ENCODE measurements at regions not wholly inside any gene's neighbourhood (a gene's known extent, or its start where the extent isn't known, plus 50 kb on each side); places are given as distances from the start of the nearest gene placed in this dataset.
"Not testable (repeated sequence)": the region's sequence is repeated elsewhere in the genome, so short reads cannot be mapped to it uniquely, and the experiment has no call there.

DNA sequence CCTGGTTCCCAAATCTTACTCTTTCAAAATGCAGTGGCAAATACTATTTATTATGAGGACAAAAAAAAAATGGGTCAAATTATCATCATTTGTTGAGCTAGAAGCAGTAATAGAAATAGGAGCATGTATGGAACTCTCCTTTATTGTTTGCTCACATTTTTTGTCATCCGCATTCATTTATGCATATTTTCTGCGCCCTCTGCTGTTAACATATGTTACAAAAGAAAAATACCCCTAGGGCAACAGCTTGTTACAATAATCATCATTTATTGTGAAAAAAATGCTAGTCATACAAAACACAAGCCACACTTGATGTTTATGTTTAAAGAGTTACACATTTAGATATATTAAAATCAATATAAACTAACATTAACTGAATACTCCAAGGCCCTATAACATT lies 328.2 kb downstream of the TUSC1 start:
- H3K27me3 Mint-ChIP-seq (ENCODE audit: unreplicated experiment) = no peaks in the 10 kb centered on the region
- no peak for DNase-seq (ENCODE audit: low spot score)
- H3K9me3 Mint-ChIP-seq (ENCODE audit: unreplicated experiment) = no peaks in the 10 kb centered on the region
- no peak overlapping the region for H3K4me3 Mint-ChIP-seq (ENCODE audit: unreplicated experiment)
- TF ChIP-seq, protein P1, sequence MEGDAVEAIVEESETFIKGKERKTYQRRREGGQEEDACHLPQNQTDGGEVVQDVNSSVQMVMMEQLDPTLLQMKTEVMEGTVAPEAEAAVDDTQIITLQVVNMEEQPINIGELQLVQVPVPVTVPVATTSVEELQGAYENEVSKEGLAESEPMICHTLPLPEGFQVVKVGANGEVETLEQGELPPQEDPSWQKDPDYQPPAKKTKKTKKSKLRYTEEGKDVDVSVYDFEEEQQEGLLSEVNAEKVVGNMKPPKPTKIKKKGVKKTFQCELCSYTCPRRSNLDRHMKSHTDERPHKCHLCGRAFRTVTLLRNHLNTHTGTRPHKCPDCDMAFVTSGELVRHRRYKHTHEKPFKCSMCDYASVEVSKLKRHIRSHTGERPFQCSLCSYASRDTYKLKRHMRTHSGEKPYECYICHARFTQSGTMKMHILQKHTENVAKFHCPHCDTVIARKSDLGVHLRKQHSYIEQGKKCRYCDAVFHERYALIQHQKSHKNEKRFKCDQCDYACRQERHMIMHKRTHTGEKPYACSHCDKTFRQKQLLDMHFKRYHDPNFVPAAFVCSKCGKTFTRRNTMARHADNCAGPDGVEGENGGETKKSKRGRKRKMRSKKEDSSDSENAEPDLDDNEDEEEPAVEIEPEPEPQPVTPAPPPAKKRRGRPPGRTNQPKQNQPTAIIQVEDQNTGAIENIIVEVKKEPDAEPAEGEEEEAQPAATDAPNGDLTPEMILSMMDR (IDR thresholded peaks at IDR 0.05; ENCODE audit: unreplicated experiment) = no peak
- no peaks in the 10 kb centered on the region for H3K4me1 Mint-ChIP-seq (ENCODE audit: unreplicated experiment)
- H3K36me3 Mint-ChIP-seq (ENCODE audit: low read depth, unreplicated experiment) = no peaks in the 10 kb centered on the region
- H3K27ac Mint-ChIP-seq (ENCODE audit: unreplicated experiment) = no peak overlapping the region

DNA sequence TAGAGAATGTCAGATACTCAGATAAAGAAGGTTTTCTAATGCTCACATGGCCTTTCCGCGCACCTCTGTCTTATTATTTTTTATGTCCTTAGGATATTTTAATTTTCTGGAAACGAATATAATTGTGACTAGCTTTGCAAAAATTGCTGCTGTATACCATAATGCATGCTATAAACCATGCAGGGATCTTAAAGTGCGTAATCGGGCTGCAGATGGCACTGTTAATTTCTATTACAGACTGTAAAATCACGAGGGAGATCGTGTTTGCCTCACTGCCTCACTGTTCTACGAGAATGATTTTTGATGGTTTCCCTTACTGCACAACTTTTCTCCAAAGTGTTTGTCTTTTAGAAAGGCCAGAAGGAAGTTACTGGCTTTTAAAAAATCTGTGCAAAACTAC lies 356.1 kb downstream of the TUSC1 start:
- Mint-ChIP-seq H3K27me3 (ENCODE audit: unreplicated experiment) (peaks cover 3% of the 10 kb centered on the region), H3K4me1 (ENCODE audit: unreplicated experiment) (peaks cover 6% of the 10 kb centered on the region), H3K4me3 (ENCODE audit: unreplicated experiment) (no peak overlapping the region), H3K9me3 (ENCODE audit: unreplicated experiment) (no peaks in the 10 kb centered on the region), H3K36me3 (ENCODE audit: low read depth, unreplicated experiment) (no peaks in the 10 kb centered on the region), H3K27ac (ENCODE audit: unreplicated experiment) (no peak overlapping the region)
- DNase-seq (ENCODE audit: low spot score) = no peak
- TF ChIP-seq, protein P1 (IDR thresholded peaks at IDR 0.05; ENCODE audit: unreplicated experiment) = no peak

DNA sequence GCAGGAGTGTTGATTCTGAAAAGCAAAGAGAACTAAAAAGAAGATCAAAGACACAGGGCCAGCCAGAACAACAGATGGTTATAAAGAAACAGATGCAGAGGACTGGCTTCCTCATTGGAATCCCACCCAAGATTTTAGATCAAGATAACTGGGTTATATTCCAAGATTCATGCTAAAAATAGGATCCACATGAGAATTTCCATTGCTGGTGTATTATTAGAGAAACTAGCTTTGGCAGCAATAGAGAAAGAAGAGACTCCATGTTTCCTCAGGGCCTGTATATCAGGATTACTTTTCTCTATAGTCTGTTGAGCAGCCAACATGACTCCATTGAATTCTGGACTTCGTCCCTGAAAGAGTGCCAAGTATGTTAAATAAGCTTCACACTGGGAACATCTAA lies 367.3 kb downstream of the TUSC1 start:
- no peak overlapping the region for H3K27ac Mint-ChIP-seq (ENCODE audit: unreplicated experiment)
- no peaks in the 10 kb centered on the region for H3K36me3 Mint-ChIP-seq (ENCODE audit: low read depth, unreplicated experiment)
- no peaks in the 10 kb centered on the region for H3K4me1 Mint-ChIP-seq (ENCODE audit: unreplicated experiment)
- H3K27me3 Mint-ChIP-seq (ENCODE audit: unreplicated experiment) = no peaks in the 10 kb centered on the region
- no peaks in the 10 kb centered on the region for H3K9me3 Mint-ChIP-seq (ENCODE audit: unreplicated experiment)
- no peak overlapping the region for H3K4me3 Mint-ChIP-seq (ENCODE audit: unreplicated experiment)
- TF ChIP-seq, protein P1 (IDR thresholded peaks at IDR 0.05; ENCODE audit: unreplicated experiment) = no peak
- no peak for DNase-seq (ENCODE audit: low spot score)

DNA sequence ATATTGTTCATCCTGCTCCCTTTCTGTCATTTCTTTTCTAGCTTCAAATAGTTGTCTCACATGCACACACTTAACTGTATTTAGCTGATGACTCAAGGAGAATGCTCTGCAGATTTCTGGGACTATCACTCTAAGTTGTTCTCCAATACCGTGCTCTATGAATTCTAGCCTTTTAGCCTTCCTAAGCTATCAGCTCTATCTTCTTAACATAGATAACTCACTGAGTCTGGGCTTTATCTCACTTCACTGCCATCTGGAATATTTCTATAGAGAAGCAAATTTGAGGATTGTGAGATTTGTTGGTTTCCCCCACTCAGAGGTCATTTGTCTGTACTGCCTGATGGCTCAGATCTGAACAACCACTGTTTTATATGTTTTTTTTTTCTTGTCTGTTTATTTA lies 369.7 kb downstream of the TUSC1 start:
- Mint-ChIP-seq H3K36me3 (ENCODE audit: low read depth, unreplicated experiment) (no peaks in the 10 kb centered on the region), H3K4me3 (ENCODE audit: unreplicated experiment) (no peak overlapping the region), H3K27ac (ENCODE audit: unreplicated experiment) (no peak overlapping the region), H3K27me3 (ENCODE audit: unreplicated experiment) (no peaks in the 10 kb centered on the region), H3K4me1 (ENCODE audit: unreplicated experiment) (no peaks in the 10 kb centered on the region), H3K9me3 (ENCODE audit: unreplicated experiment) (no peaks in the 10 kb centered on the region)
- TF ChIP-seq, protein P1 (IDR thresholded peaks at IDR 0.05; ENCODE audit: unreplicated experiment) = no peak
- no peak for DNase-seq (ENCODE audit: low spot score)

DNA sequence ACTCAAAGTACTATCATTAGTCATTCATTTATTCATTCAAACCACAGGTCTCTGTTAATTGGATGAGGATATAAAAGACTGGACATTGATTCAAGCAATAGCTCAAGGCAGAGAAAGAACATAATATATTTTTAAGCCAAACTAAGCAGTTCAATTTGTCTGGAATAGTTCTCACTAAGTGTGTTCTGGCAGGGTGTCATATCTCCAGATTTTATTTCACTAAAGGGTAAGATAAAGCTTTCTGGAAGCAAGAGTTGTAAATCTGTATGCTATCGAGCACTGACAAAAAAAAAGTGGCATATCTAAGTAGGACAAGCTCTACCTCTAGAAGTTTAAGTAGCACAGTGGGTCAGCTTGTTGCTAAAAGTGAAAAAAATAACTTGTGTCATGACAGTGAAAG lies 375.6 kb downstream of the TUSC1 start:
- Mint-ChIP-seq H3K4me3 (ENCODE audit: unreplicated experiment) (no peak overlapping the region), H3K27me3 (ENCODE audit: unreplicated experiment) (no peaks in the 10 kb centered on the region)

DNA sequence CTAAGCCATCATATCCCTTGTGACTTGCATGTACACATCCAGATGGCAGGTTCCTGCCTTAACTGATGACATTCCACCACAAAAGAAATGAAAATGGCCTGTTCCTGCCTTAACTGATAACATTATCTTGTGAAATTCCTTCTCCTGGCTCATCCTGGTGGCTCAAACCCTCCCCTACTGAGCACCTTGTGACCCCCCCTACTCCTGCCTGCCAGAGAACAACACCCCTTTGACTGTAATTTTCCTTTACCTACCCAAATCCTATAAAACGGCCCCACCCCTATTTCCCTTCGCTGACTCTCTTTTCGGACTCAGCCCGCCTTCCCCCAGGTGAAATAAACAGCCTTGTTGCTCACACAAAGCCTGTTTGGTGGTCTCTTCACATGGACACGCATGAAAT lies 390.0 kb downstream of the TUSC1 start:
- H3K27ac Mint-ChIP-seq (ENCODE audit: unreplicated experiment); H3K9me3 Mint-ChIP-seq (ENCODE audit: unreplicated experiment); H3K36me3 Mint-ChIP-seq (ENCODE audit: low read depth, unreplicated experiment); H3K27me3 Mint-ChIP-seq (ENCODE audit: unreplicated experiment); H3K4me3 Mint-ChIP-seq (ENCODE audit: unreplicated experiment); DNase-seq (ENCODE audit: low spot score); H3K4me1 Mint-ChIP-seq (ENCODE audit: unreplicated experiment): not testable (repeated sequence)

More for the DNA sequence above, 375.6 kb downstream of the TUSC1 start:
- H3K27ac Mint-ChIP-seq (ENCODE audit: unreplicated experiment) = no peak overlapping the region
- no peaks in the 10 kb centered on the region for H3K9me3 Mint-ChIP-seq (ENCODE audit: unreplicated experiment)
- no peaks in the 10 kb centered on the region for H3K36me3 Mint-ChIP-seq (ENCODE audit: low read depth, unreplicated experiment)
- no peaks in the 10 kb centered on the region for H3K4me1 Mint-ChIP-seq (ENCODE audit: unreplicated experiment)
- TF ChIP-seq, protein P1 (IDR thresholded peaks at IDR 0.05; ENCODE audit: unreplicated experiment) = no peak
- no peak for DNase-seq (ENCODE audit: low spot score)
